GM18873 (cell line): ENCODE measurements at regions not wholly inside any gene's neighbourhood (a gene's known extent, or its start where the extent isn't known, plus 50 kb on each side); places are given as distances from the start of the nearest gene placed in this dataset.

Experiments
- ATAC-seq: cut with Tn5 transposase; IDR thresholded peaks from one replicate; pipeline ENCODE4 v1.9.1; 2021; ENCODE audit warnings: mild to moderate bottlenecking, moderate library complexity, moderate number of reproducible peaks; ENCODE audit not compliant: unreplicated experiment, low FRiP score

DNA sequence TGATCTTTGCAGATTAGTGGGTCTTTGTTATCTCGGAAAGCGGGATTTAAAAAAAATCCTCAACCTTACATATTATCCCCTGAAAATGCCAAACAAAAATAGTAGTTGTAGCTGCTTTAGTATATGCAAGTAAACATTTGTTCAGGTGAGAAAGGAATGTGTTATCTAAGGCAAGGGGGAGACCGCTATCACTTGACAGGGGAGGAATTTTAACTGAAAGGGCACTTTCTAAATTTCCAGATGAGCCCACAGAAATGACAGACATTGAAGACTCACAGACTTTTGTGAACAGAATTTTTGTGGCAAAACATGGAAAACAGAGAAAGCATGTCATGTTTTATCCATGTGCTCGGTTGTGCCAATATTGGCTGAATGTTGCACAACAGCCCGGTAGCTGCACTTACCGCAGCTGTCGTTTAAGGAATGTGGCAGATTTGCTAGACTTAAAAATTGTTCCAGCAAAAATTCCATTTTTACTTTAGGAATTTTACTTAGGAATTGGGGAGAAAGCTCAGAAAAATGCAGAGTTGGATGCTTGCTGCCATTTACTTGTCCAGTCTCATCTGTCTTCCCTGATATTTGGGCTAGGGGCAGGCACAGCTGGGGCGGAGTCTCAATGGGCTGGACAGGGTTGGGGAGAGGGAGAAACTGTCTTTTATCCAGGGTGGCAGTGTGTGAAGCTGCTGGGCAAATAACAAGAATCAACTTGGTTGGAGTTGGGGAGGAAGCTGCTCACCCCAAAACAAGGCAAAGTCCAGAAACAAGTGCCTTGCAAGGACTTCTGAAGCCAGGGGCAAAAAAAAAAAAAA is 94.6 kb upstream of the RPS6KA3 start:
- ATAC-seq, result no peak

GRCh38 chrX:20355187-20355586 is 88.5 kb upstream of the RPS6KA3 start:
- ATAC-seq, result no peak

DNA sequence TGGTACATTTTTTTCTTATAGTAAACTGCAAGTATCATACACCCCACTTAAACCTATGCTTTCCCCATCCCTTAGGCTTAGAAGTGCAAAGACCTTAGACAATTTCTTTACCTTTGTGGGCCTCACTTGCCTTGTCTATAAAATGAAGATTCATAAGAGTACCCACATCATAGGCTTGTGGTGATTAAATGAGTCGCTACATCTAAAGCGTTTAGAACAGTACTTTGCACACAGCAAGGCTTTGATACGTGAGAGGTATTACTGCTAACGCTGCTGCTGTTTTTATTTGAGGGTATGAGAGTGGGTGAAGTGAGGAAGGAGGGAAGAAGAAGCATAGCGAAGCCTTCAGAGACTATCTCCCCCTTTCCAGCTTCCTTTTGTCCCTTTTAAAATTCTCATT is 87.8 kb upstream of the RPS6KA3 start:
- ATAC-seq, result no peak

GRCh38 chrX:20352935-20353336 is 86.2 kb upstream of the RPS6KA3 start:
- ATAC-seq, result peak; percentile 51

DNA sequence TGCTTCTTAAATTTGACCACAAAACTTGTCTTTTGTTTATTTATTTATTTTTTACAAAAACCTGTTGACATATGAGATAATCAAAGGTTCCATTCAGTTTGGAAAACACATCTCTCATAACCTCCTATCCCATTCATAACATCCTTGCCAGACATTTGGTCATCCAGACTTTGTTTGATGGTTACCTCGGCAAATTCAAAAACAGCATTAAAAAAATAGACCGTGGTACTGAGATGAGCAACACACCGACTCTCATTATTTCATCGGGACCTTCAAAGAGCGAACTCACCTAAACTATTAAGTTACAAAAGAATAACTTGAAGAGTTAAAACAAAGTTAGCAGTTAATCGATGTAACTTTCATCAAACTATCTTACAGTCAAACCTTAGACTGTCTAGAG is 85.8 kb upstream of the RPS6KA3 start:
- peak; percentile 16 for ATAC-seq

- no peak for ATAC-seq
Observed at GRCh38 chrX:20350596-20350995, 83.9 kb upstream of the RPS6KA3 start.

- ATAC-seq, result no peak
Observed at GRCh38 chrX:20348139-20348538, 81.4 kb upstream of the RPS6KA3 start.

- ATAC-seq, result no peak
Observed at GRCh38 chrX:20347481-20347880, 80.8 kb upstream of the RPS6KA3 start.

GRCh38 chrX:20333672-20334071 is 67.0 kb upstream of the RPS6KA3 start:
- no peak for ATAC-seq

DNA sequence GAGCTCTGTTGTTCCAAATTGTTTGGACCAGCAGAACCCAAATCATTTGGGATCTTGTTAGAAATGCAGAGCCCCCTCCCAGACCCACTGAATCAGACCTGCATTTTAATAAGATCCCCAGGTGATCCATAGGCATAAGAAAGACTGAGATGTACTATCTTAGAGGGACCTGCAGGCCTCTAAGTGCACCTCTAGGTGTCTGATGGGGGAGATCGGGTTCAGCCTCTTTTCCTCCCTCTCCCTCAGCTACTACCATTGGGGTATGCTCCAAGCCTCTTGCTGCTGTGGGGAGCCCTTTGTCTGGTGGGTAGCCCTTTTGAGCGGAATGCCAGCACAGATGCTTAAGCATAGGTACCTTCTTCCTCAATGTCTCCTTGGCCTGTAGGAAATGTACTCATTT is 63.8 kb upstream of the RPS6KA3 start:
- no peak for ATAC-seq

- no peak for ATAC-seq
Observed at GRCh38 chrX:20329435-20329834, 62.7 kb upstream of the RPS6KA3 start.

DNA sequence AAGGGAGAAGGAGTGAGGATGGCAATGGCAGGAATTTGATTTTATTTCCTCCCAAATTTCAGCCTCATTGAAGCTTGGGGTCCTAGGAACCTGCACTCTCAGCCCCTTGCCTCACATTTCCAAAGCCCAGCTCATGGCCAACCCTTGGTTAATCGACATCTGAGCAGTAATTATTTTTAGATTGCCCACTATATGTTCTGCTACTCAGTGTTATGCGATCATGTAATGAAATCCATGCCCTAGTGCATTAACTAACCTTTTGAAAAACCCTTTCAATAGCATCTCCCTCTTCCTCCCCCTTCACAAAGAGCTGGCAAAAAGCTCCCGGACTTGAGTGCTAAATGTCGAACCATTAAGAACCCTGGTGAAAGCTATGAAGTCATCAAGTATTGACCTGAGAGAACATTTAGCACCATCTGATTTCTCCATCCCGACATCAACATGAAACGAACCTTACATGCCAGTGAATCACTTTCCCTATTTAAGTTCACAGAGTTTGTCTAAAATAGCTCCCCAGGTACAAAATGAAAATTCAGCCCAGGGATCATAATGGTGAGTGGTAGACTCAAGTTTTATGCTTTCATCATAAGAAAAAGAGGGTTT is 59.2 kb upstream of the RPS6KA3 start:
- ATAC-seq, result no peak

GRCh38 chrX:20322887-20323286 is 56.2 kb upstream of the RPS6KA3 start:
- no peak for ATAC-seq

- ATAC-seq, result peak; percentile 92
Observed at GRCh38 chrX:20320461-20321159, 53.9 kb upstream of the RPS6KA3 start.

GRCh38 chrX:20319054-20319453 is 52.3 kb upstream of the RPS6KA3 start:
- no peak for ATAC-seq

DNA sequence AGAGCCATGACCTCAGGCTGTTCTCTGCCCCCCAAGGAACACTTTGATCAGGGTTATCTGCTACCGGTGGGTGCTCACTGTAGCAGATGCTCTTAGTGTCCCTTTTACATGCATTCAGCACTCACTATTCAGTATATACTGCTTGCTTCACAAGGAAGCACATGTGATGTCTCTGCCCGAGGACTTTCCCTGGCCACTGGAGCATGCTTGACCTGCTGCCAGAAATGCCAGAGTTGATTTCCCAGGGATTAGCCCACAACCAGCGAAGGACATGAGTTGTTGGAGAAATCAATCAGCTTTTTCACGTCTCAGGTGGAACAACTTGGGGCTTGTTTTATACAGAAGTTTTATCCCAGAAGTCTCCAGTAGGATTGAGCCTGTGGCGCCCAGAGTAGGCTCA is 51.2 kb upstream of the RPS6KA3 start:
- no peak for ATAC-seq
